Type B pancreatic cell (in vitro differentiated cells): ENCODE measurements at regions not wholly inside any gene's neighbourhood (a gene's known extent, or its start where the extent isn't known, plus 50 kb on each side); places are given as distances from the start of the nearest gene placed in this dataset.

ENCODE experiments used
- DNase-seq: peaks from one replicate; pipeline ENCODE4 v3.0.0; 2021; ENCODE audit warnings: mixed read lengths; ENCODE audit not compliant: unreplicated experiment; ENCODE audit errors: extremely low spot score
- H3K27ac Mint-ChIP-seq: 2 replicates; pipeline ENCODE4 v1.8.0; 2021; ENCODE audit warnings: mild to moderate bottlenecking, mixed read lengths
- H3K27me3 Mint-ChIP-seq: 2 replicates; pipeline ENCODE4 v1.8.0; 2021; ENCODE audit warnings: mixed read lengths
- H3K36me3 Mint-ChIP-seq: 2 replicates; pipeline ENCODE4 v1.8.0; 2021; ENCODE audit warnings: mixed read lengths
- H3K4me1 Mint-ChIP-seq: one replicate; pipeline ENCODE4 v1.8.0; 2021; ENCODE audit warnings: mixed read lengths; ENCODE audit not compliant: unreplicated experiment
- H3K4me3 Mint-ChIP-seq: 2 replicates; pipeline ENCODE4 v1.8.0; 2021; ENCODE audit warnings: mild to moderate bottlenecking, mixed read lengths
- H3K9me3 Mint-ChIP-seq: 2 replicates; pipeline ENCODE4 v1.8.0; 2021; ENCODE audit warnings: mixed read lengths
- TF ChIP-seq, protein P1 (sequence below): fragments of 200-600 bp; sonication (generic); conservative IDR thresholded peaks from 2 replicates; pipeline ENCODE4 v1.5.0; 2021; ENCODE audit warnings: antibody characterized with exemption, mild to moderate bottlenecking

DNA sequence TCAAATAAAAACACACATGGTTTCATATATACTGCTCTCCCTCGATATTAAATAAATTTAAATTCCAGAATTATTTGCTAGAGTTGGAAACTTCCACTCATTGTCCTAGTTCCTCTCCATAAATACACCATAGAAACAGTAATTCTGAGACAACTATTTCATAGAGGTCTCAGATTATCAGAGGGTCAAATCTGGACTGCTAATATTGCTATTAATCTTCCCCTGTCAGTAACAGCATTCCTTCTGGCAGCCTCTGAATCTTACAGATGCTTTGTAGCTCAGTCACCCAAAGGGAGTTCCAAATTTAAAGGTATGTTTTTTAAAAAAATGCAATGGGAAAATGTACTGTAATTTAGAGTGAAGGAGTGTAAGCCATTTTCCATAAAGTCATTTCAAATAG lies 428.8 kb downstream of the PYDC2 start:
- TF ChIP-seq, protein P1, sequence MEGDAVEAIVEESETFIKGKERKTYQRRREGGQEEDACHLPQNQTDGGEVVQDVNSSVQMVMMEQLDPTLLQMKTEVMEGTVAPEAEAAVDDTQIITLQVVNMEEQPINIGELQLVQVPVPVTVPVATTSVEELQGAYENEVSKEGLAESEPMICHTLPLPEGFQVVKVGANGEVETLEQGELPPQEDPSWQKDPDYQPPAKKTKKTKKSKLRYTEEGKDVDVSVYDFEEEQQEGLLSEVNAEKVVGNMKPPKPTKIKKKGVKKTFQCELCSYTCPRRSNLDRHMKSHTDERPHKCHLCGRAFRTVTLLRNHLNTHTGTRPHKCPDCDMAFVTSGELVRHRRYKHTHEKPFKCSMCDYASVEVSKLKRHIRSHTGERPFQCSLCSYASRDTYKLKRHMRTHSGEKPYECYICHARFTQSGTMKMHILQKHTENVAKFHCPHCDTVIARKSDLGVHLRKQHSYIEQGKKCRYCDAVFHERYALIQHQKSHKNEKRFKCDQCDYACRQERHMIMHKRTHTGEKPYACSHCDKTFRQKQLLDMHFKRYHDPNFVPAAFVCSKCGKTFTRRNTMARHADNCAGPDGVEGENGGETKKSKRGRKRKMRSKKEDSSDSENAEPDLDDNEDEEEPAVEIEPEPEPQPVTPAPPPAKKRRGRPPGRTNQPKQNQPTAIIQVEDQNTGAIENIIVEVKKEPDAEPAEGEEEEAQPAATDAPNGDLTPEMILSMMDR, result no peak

DNA sequence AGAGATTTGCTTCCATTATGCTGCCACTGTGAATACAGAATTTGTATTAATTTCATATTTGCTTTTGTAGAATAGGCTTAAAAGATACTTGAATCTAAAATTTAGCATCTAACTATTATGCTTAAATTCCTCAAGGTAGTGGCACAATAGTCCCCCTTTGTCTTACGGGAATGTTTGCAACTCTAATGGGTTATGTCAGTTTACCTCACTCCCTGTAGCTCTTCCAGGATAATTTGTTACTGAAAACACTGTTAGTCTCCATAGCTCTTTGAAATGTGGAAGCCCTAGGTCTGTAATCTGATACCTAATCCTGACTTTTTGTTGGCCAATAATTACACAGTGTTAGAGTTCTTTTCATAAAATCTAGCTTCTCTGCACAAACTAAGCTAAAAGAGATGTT lies 433.4 kb downstream of the PYDC2 start:
- DNase-seq, result no peak
- no peaks in the 10 kb centered on the region for H3K36me3 Mint-ChIP-seq
- no peak overlapping the region for H3K4me3 Mint-ChIP-seq
- peaks cover 3% of the 10 kb centered on the region for H3K27me3 Mint-ChIP-seq
- H3K4me1 Mint-ChIP-seq, result peaks cover 23% of the 10 kb centered on the region
- no peak overlapping the region for H3K27ac Mint-ChIP-seq
- TF ChIP-seq, protein P1, result no peak
- H3K9me3 Mint-ChIP-seq, result no peaks in the 10 kb centered on the region

More for the DNA sequence above, 428.8 kb downstream of the PYDC2 start:
- DNase-seq, result no peak
- H3K27ac Mint-ChIP-seq, result no peak overlapping the region
- no peaks in the 10 kb centered on the region for H3K9me3 Mint-ChIP-seq
- H3K27me3 Mint-ChIP-seq, result peaks cover 7% of the 10 kb centered on the region
- peaks cover 15% of the 10 kb centered on the region for H3K4me1 Mint-ChIP-seq
- no peak overlapping the region for H3K4me3 Mint-ChIP-seq
- H3K36me3 Mint-ChIP-seq, result no peaks in the 10 kb centered on the region

DNA sequence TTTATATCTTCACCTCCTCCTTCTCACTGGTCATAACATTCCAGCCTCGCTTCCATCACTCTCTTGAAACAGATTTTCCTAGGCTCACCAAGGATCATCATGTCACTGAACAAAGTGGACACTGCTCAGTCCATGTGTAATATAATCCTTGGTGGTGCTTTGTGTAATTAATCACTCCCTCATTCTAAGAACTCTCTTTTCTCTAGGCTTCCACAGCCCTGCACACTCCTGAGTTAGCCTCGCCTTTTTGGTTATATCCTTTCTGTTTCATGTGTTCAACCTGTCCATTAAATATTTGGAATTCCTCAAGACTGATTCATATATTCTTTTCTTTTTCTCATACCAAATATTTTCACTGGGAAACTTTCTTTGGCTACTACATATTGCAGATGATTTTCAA lies 440.8 kb downstream of the PYDC2 start:
- no peaks in the 10 kb centered on the region for H3K9me3 Mint-ChIP-seq
- no peaks in the 10 kb centered on the region for H3K27me3 Mint-ChIP-seq
- DNase-seq, result no peak
- H3K4me1 Mint-ChIP-seq, result no peaks in the 10 kb centered on the region
- TF ChIP-seq, protein P1, result no peak
- H3K36me3 Mint-ChIP-seq, result no peaks in the 10 kb centered on the region
- H3K27ac Mint-ChIP-seq, result no peak overlapping the region
- H3K4me3 Mint-ChIP-seq, result no peak overlapping the region

DNA sequence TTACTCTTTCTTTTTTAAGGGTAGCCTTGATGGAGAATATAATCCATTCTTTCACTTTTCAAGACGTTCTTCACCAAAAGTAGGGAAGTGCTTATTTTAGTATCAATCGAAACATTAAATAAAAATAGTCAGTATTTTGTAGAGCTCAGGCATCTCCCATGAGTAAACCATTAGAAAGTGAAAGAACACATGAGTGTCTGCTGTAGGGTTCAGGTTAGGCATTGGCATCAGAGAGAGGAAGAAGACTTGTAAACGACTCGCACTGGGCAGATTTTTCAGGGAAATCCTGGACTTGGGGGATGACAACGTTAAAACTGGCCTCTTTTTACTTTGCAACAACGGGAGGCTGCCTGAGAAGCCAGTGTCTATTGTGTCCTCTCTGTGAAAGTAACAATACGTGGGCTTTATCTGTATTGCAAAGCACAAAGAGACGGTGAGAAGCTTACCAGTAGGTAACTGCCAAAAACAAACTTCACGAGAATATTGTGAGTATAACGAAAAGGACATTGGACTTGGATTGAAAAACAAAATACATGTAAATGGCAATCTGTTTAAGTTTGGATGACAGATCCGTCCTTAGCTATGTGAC lies 451.7 kb downstream of the PYDC2 start:
- DNase-seq, result no peak
- Mint-ChIP-seq H3K4me1 (no peaks in the 10 kb centered on the region), H3K27ac (no peak overlapping the region)

DNA sequence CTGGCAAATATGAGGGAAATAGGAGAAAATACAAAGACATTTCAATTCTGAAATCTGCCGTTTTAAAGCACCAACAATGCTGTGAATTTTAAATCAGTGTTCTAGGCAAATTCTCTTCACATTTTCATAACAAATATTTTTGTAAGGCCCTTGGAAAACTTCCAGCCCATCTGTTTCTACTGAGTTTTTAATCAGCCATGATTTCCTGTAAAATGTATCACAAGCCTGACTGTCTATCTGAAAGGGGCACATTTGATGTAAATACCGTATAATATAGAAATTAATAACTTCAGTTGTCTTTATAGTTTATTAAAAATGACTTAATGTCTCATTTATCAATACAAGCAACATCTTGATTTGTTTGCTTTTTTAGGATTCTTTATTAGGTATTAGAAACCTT lies 454.7 kb downstream of the PYDC2 start:
- H3K27me3 Mint-ChIP-seq, result no peaks in the 10 kb centered on the region
- no peaks in the 10 kb centered on the region for H3K36me3 Mint-ChIP-seq
- TF ChIP-seq, protein P1, result no peak
- no peak overlapping the region for H3K27ac Mint-ChIP-seq
- DNase-seq, result no peak
- no peak overlapping the region for H3K4me3 Mint-ChIP-seq
- peaks cover 11% of the 10 kb centered on the region for H3K9me3 Mint-ChIP-seq
- no peaks in the 10 kb centered on the region for H3K4me1 Mint-ChIP-seq

More for the DNA sequence above, 451.7 kb downstream of the PYDC2 start:
- H3K9me3 Mint-ChIP-seq, result peaks cover 11% of the 10 kb centered on the region
- no peaks in the 10 kb centered on the region for H3K36me3 Mint-ChIP-seq
- TF ChIP-seq, protein P1, result no peak
- no peak overlapping the region for H3K4me3 Mint-ChIP-seq
- no peaks in the 10 kb centered on the region for H3K27me3 Mint-ChIP-seq
